GM23338 (cell line): ENCODE measurements at regions not wholly inside any gene's neighbourhood (a gene's known extent, or its start where the extent isn't known, plus 50 kb on each side); places are given as distances from the start of the nearest gene placed in this dataset.

ENCODE experiments used
- EZH2 ChIP-seq: fragments of 200-600 bp; sonication (generic); IDR thresholded peaks from one replicate; pipeline ENCODE4 v1.8.0; 2017; ENCODE audit warnings: antibody characterized with exemption, mild to moderate bottlenecking, low read depth; ENCODE audit not compliant: unreplicated experiment
- EZH2phosphoT487 ChIP-seq: fragments of 200-600 bp; sonication (generic); IDR thresholded peaks from one replicate; pipeline ENCODE4 v1.8.1; 2018; ENCODE audit warnings: antibody characterized with exemption; ENCODE audit not compliant: unreplicated experiment
- REST ChIP-seq: IDR thresholded peaks from one replicate; pipeline ENCODE4 v1.6.1; 2018; ENCODE audit warnings: antibody characterized with exemption; ENCODE audit not compliant: unreplicated experiment
- TF ChIP-seq, protein P1 (sequence below), 2 experiments: fragments of 200-600 bp in 1 of 2; sonication (generic) in 1 of 2; conservative IDR thresholded peaks; 2 replicates each; pipeline versions ENCODE4 v1.5.1 to v1.6.1; 2016 to 2017; ENCODE audit warnings: antibody characterized with exemption in 2 of 2, low read depth in 2 of 2, mild to moderate bottlenecking in 2 of 2, moderate library complexity in 1 of 2

DNA sequence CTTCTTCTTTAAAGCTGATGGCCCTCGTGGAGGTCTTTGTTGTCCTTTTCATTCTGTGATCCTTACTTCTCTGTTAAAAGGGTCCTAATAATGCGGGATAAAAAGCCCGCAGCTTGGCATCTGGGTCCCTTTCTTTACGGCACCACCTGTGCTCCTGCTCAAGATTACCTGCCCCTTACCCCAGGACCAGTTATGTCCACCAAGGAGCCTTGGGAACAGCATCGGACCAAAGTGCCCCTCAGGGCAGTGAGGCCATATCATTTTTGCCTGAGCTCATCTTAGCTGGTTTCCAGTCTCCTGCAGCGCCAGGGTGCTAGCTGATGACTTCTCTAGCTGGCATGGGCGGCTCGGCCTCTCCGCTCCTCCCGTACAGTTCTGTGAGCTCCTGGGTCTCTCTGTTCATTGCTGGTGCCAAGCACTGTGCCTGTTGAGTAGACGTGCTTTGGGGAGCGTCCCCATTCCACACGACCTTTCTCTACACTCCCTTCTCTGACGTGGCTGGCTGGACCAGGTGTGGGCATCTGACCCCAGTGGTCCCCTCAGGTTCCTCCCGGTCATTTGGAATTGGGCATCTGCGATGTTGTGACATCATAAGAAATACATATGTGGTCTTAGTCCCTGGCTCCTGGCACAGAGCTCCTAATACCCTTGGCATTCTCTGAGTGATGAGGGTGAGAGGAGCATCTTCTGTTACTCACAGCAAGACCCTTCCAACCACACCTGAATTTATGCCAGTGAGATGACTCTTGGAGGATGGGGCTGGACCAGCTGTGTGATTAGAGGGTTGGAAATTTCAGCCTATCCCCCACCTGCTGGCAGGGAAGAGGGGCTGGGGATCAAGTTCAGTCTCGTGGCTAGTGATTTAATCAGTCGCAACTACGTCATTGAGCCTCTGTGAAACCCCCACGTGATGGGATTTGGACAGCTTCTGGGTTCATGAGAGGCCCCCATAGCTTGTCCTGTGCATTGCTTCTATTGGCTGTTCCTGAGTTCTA, 134.2 kb upstream of the HS6ST1 start:
- TF ChIP-seq EZH2 (no peak), EZH2phosphoT487 (no peak), REST (no peak)
- TF ChIP-seq, protein P1, sequence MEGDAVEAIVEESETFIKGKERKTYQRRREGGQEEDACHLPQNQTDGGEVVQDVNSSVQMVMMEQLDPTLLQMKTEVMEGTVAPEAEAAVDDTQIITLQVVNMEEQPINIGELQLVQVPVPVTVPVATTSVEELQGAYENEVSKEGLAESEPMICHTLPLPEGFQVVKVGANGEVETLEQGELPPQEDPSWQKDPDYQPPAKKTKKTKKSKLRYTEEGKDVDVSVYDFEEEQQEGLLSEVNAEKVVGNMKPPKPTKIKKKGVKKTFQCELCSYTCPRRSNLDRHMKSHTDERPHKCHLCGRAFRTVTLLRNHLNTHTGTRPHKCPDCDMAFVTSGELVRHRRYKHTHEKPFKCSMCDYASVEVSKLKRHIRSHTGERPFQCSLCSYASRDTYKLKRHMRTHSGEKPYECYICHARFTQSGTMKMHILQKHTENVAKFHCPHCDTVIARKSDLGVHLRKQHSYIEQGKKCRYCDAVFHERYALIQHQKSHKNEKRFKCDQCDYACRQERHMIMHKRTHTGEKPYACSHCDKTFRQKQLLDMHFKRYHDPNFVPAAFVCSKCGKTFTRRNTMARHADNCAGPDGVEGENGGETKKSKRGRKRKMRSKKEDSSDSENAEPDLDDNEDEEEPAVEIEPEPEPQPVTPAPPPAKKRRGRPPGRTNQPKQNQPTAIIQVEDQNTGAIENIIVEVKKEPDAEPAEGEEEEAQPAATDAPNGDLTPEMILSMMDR (conservative IDR thresholded peaks at IDR 0.05; ENCODE audit: low read depth in 2 of 2) = no peak
